SU-DHL-6 (cell line): ENCODE measurements at regions not wholly inside any gene's neighbourhood (a gene's known extent, or its start where the extent isn't known, plus 50 kb on each side); places are given as distances from the start of the nearest gene placed in this dataset.

Experiments
- H2AFZ ChIP-seq: fragments of 200-600 bp; sonication (generic); 2 replicates; pipeline ENCODE4 v1.6.1; 2014; ENCODE audit warnings: low read depth, mild to moderate bottlenecking, moderate library complexity, mixed read lengths, antibody characterized with exemption, low read length; ENCODE audit not compliant: severe bottlenecking
- H3F3A ChIP-seq: fragments of 200-600 bp; shearing (Covaris generic); 2 replicates; pipeline ENCODE4 v1.6.0; 2016; ENCODE audit warnings: antibody characterized with exemption, mild to moderate bottlenecking; ENCODE audit not compliant: insufficient read depth
- H3K27ac ChIP-seq: fragments of 200-600 bp; sonication (generic); 2 replicates; pipeline ENCODE4 v1.5.1; 2016; ENCODE audit warnings: low read depth, mild to moderate bottlenecking, low read length, moderate library complexity, mixed read lengths
- H3K27me3 ChIP-seq: fragments of 200-600 bp; sonication (generic), shearing (Covaris generic); 2 replicates; pipeline ENCODE4 v1.6.0; 2014; ENCODE audit warnings: mild to moderate bottlenecking, low read length
- H3K36me3 ChIP-seq: fragments of 200-600 bp; sonication (generic); 2 replicates; pipeline ENCODE4 v1.6.1; 2014; ENCODE audit warnings: mild to moderate bottlenecking, low read length, mixed read lengths
- H3K4me2 ChIP-seq: fragments of 300-600, 200-600 bp; shearing (Covaris generic), sonication (generic); 2 replicates; pipeline ENCODE4 v1.6.0; 2014; ENCODE audit warnings: low read length, low read depth, mild to moderate bottlenecking; ENCODE audit not compliant: poor library complexity, severe bottlenecking
- H3K4me3 ChIP-seq: fragments of 200-600 bp; sonication (generic); 2 replicates; pipeline ENCODE4 v1.5.1; 2014; ENCODE audit warnings: antibody characterized with exemption, low read length, mild to moderate bottlenecking, mixed read lengths; ENCODE audit not compliant: insufficient read depth, poor library complexity, severe bottlenecking
- H3K79me2 ChIP-seq: fragments of 200-600 bp; sonication (generic); 2 replicates; pipeline ENCODE4 v1.6.1; 2014; ENCODE audit warnings: mild to moderate bottlenecking, low read length, moderate library complexity; ENCODE audit not compliant: insufficient read depth
- H3K9ac ChIP-seq: fragments of 200-600 bp; sonication (generic); 2 replicates; pipeline ENCODE4 v1.7.0; 2014; ENCODE audit warnings: mild to moderate bottlenecking, low read length
- H3K9me2 ChIP-seq: fragments of 200-600 bp; sonication (generic); replicated peaks from 2 replicates; pipeline ENCODE4 v1.6.1; 2014; ENCODE audit warnings: low read length; ENCODE audit not compliant: insufficient read depth
- H3K9me3 ChIP-seq: fragments of 200-600 bp; sonication (generic); 2 replicates; pipeline ENCODE4 v1.6.1; 2014; ENCODE audit warnings: low read length, mixed read lengths; ENCODE audit not compliant: insufficient read depth
- H4K20me1 ChIP-seq: fragments of 200-600 bp; sonication (generic); 2 replicates; pipeline ENCODE4 v1.6.1; 2014; ENCODE audit warnings: low read depth, mild to moderate bottlenecking, antibody characterized with exemption, low read length, moderate library complexity, mixed read lengths
- CTCF ChIP-seq: fragments of 200-600 bp; sonication (generic); IDR thresholded peaks from one replicate; pipeline ENCODE4 v1.5.1; 2017; ENCODE audit warnings: antibody characterized with exemption, mild to moderate bottlenecking, low read length, moderate library complexity; ENCODE audit not compliant: insufficient read depth, poor library complexity, severe bottlenecking
- EZH2phosphoT487 ChIP-seq: fragments of 200-600 bp; sonication (generic), shearing (Covaris generic); conservative IDR thresholded peaks from 2 replicates; pipeline ENCODE4 v1.6.1; 2018; ENCODE audit warnings: mild to moderate bottlenecking, antibody characterized with exemption, low read length, moderate library complexity, mixed read lengths

DNA sequence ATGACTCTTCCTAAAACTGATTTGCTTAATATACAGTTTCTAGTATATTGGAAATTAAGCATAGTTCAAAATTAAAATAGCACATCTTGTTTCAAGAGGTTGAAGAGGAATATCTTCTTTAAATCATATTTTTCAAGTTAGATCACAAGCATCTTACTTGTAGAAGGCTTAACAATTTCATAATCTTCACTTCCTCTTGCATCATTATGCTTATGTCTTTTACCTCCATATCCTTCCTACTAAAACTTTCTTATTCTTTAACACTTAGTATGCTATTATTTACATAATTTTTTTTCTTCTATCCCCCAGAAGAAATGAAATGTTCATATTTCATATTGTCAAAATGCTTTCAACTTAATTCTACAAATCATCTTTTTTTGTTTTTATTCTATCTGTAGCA is 1354.9 kb upstream of the TMEFF2 start:
- H3K79me2 ChIP-seq, result no peaks in the 10 kb centered on the region
- no peak overlapping the region for H3K9ac ChIP-seq
- TF ChIP-seq EZH2phosphoT487, result no peak
- no peak for TF ChIP-seq CTCF
- no peaks in the 10 kb centered on the region for H4K20me1 ChIP-seq
- no peaks in the 10 kb centered on the region for H3K36me3 ChIP-seq
- no peak overlapping the region for H2AFZ ChIP-seq
- H3K4me2 ChIP-seq, result no peak overlapping the region
- no peaks in the 10 kb centered on the region for H3K27me3 ChIP-seq
- H3K9me3 ChIP-seq, result no peaks in the 10 kb centered on the region
- H3F3A ChIP-seq, result no peaks in the 10 kb centered on the region
- H3K9me2 ChIP-seq, result no peaks in the 10 kb centered on the region
- H3K4me3 ChIP-seq, result no peak overlapping the region
- H3K27ac ChIP-seq, result no peak overlapping the region

DNA sequence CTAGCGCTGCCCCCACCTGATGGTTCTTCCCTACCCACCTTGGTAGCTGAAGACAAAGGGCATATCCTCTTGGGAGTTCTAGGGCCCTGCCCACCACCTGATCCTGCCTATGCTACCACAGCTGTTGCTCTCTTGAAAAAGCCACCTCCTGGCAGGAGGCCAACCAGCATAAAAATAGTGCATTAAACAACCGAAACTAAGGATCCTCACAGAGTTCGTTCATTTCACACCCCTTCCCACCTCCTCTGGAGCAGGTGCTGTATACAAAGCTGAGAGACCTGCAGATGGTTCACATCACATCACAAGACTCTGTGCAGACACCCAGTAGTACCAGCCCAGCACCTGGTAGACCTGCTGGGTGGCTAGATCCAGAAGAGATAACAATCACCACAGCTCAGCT is 1348.0 kb upstream of the TMEFF2 start:
- Histone ChIP-seq H3K36me3 (no peaks in the 10 kb centered on the region), H3K27ac (no peak overlapping the region), H2AFZ (no peak overlapping the region), H3K9ac (no peak overlapping the region), H3K9me3 (no peaks in the 10 kb centered on the region), H3K27me3 (no peaks in the 10 kb centered on the region), H3K9me2 (no peaks in the 10 kb centered on the region), H3K4me3 (no peak overlapping the region), H3K4me2 (no peak overlapping the region), H3K79me2 (no peaks in the 10 kb centered on the region), H4K20me1 (no peaks in the 10 kb centered on the region), H3F3A (no peaks in the 10 kb centered on the region)
- no peak for TF ChIP-seq EZH2phosphoT487
- no peak for TF ChIP-seq CTCF

GRCh38 chr2:193539188-193539587 is 1344.5 kb upstream of the TMEFF2 start:
- Histone ChIP-seq H3K27ac (no peak overlapping the region), H3K9me3 (no peaks in the 10 kb centered on the region), H3K79me2 (no peaks in the 10 kb centered on the region), H3F3A (no peaks in the 10 kb centered on the region), H3K27me3 (no peaks in the 10 kb centered on the region), H3K4me2 (no peak overlapping the region), H3K36me3 (no peaks in the 10 kb centered on the region), H3K9me2 (no peaks in the 10 kb centered on the region), H3K9ac (no peak overlapping the region), H2AFZ (no peak overlapping the region), H4K20me1 (no peaks in the 10 kb centered on the region), H3K4me3 (no peak overlapping the region)
- TF ChIP-seq CTCF (no peak), EZH2phosphoT487 (no peak)

- no peaks in the 10 kb centered on the region for H3K79me2 ChIP-seq
- TF ChIP-seq EZH2phosphoT487 (no peak), CTCF (no peak)
- no peak overlapping the region for H3K27ac ChIP-seq
- H3K9ac ChIP-seq, result no peak overlapping the region
- no peaks in the 10 kb centered on the region for H3K27me3 ChIP-seq
- H3K36me3 ChIP-seq, result no peaks in the 10 kb centered on the region
- no peak overlapping the region for H2AFZ ChIP-seq
- H4K20me1 ChIP-seq, result no peaks in the 10 kb centered on the region
- H3K4me2 ChIP-seq, result no peak overlapping the region
- H3K4me3 ChIP-seq, result no peak overlapping the region
- no peaks in the 10 kb centered on the region for H3F3A ChIP-seq
- H3K9me2 ChIP-seq, result no peaks in the 10 kb centered on the region
- no peaks in the 10 kb centered on the region for H3K9me3 ChIP-seq
Observed at GRCh38 chr2:193538061-193538460, 1343.3 kb upstream of the TMEFF2 start.
